ENCODE measurements at regions not wholly inside any gene's neighbourhood (a gene's known extent, or its start where the extent isn't known, plus 50 kb on each side); places are given as distances from the start of the nearest gene placed in this dataset.

DNA sequence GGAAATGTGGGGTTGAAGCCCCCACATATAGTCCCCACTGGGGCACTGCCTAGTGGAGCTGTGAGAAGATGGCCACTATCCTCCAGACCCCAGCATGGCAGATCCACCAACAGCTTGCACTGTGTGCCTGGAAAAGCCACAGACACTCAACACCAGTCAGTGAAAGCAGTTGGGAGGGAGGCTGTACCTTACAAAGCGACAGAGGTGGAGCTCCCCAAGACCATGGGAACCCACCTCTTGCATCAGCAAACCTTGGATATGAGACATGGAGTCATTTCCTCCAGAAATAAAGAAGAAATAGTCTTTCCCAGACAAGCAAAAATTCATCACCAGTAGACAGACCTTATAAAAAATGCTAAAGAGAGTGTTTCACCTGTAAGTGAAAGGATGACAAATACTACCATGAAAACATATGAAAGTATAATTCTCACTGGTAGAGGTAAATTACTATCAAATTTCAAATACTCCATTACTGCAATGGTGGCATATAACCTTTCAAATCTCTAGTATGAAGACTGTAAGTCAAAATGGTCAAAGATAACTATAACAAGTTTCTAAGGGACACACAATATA is 152.6 kb upstream of the EPHA4 start:
- TF ChIP-seq, protein P1, sequence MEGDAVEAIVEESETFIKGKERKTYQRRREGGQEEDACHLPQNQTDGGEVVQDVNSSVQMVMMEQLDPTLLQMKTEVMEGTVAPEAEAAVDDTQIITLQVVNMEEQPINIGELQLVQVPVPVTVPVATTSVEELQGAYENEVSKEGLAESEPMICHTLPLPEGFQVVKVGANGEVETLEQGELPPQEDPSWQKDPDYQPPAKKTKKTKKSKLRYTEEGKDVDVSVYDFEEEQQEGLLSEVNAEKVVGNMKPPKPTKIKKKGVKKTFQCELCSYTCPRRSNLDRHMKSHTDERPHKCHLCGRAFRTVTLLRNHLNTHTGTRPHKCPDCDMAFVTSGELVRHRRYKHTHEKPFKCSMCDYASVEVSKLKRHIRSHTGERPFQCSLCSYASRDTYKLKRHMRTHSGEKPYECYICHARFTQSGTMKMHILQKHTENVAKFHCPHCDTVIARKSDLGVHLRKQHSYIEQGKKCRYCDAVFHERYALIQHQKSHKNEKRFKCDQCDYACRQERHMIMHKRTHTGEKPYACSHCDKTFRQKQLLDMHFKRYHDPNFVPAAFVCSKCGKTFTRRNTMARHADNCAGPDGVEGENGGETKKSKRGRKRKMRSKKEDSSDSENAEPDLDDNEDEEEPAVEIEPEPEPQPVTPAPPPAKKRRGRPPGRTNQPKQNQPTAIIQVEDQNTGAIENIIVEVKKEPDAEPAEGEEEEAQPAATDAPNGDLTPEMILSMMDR (conservative IDR thresholded peaks at IDR 0.05; ENCODE audit: low read depth in 2 of 2), result no peak
- TF ChIP-seq CREB1 (CRISPR knock-in tag; IDR thresholded peaks at IDR 0.05; ENCODE audit: low read depth), result no peak
- TF ChIP-seq, protein P2, sequence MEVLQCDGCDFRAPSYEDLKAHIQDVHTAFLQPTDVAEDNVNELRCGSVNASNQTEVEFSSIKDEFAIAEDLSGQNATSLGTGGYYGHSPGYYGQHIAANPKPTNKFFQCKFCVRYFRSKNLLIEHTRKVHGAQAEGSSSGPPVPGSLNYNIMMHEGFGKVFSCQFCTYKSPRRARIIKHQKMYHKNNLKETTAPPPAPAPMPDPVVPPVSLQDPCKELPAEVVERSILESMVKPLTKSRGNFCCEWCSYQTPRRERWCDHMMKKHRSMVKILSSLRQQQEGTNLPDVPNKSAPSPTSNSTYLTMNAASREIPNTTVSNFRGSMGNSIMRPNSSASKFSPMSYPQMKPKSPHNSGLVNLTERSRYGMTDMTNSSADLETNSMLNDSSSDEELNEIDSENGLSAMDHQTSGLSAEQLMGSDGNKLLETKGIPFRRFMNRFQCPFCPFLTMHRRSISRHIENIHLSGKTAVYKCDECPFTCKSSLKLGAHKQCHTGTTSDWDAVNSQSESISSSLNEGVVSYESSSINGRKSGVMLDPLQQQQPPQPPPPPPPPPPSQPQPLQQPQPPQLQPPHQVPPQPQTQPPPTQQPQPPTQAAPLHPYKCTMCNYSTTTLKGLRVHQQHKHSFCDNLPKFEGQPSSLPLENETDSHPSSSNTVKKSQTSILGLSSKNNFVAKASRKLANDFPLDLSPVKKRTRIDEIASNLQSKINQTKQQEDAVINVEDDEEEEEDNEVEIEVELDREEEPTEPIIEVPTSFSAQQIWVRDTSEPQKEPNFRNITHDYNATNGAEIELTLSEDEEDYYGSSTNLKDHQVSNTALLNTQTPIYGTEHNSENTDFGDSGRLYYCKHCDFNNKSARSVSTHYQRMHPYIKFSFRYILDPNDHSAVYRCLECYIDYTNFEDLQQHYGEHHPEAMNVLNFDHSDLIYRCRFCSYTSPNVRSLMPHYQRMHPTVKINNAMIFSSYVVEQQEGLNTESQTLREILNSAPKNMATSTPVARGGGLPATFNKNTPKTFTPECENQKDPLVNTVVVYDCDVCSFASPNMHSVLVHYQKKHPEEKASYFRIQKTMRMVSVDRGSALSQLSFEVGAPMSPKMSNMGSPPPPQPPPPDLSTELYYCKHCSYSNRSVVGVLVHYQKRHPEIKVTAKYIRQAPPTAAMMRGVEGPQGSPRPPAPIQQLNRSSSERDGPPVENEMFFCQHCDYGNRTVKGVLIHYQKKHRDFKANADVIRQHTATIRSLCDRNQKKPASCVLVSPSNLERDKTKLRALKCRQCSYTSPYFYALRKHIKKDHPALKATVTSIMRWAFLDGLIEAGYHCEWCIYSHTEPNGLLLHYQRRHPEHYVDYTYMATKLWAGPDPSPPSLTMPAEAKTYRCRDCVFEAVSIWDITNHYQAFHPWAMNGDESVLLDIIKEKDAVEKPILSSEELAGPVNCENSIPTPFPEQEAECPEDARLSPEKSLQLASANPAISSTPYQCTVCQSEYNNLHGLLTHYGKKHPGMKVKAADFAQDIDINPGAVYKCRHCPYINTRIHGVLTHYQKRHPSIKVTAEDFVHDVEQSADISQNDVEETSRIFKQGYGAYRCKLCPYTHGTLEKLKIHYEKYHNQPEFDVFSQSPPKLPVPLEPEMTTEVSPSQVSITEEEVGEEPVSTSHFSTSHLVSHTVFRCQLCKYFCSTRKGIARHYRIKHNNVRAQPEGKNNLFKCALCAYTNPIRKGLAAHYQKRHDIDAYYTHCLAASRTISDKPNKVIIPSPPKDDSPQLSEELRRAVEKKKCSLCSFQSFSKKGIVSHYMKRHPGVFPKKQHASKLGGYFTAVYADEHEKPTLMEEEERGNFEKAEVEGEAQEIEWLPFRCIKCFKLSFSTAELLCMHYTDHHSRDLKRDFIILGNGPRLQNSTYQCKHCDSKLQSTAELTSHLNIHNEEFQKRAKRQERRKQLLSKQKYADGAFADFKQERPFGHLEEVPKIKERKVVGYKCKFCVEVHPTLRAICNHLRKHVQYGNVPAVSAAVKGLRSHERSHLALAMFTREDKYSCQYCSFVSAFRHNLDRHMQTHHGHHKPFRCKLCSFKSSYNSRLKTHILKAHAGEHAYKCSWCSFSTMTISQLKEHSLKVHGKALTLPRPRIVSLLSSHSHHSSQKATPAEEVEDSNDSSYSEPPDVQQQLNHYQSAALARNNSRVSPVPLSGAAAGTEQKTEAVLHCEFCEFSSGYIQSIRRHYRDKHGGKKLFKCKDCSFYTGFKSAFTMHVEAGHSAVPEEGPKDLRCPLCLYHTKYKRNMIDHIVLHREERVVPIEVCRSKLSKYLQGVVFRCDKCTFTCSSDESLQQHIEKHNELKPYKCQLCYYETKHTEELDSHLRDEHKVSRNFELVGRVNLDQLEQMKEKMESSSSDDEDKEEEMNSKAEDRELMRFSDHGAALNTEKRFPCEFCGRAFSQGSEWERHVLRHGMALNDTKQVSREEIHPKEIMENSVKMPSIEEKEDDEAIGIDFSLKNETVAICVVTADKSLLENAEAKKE (CRISPR knock-in tag; IDR thresholded peaks at IDR 0.05), result no peak
- TF ChIP-seq ZNF331 (CRISPR knock-in tag; IDR thresholded peaks at IDR 0.05; ENCODE audit: low read depth), result no peak
- TF ChIP-seq ZNF114 (CRISPR knock-in tag; IDR thresholded peaks at IDR 0.05), result no peak
- TF ChIP-seq, protein P3, sequence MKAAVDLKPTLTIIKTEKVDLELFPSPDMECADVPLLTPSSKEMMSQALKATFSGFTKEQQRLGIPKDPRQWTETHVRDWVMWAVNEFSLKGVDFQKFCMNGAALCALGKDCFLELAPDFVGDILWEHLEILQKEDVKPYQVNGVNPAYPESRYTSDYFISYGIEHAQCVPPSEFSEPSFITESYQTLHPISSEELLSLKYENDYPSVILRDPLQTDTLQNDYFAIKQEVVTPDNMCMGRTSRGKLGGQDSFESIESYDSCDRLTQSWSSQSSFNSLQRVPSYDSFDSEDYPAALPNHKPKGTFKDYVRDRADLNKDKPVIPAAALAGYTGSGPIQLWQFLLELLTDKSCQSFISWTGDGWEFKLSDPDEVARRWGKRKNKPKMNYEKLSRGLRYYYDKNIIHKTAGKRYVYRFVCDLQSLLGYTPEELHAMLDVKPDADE (IDR thresholded peaks at IDR 0.05), result no peak
- TF ChIP-seq, protein P4, sequence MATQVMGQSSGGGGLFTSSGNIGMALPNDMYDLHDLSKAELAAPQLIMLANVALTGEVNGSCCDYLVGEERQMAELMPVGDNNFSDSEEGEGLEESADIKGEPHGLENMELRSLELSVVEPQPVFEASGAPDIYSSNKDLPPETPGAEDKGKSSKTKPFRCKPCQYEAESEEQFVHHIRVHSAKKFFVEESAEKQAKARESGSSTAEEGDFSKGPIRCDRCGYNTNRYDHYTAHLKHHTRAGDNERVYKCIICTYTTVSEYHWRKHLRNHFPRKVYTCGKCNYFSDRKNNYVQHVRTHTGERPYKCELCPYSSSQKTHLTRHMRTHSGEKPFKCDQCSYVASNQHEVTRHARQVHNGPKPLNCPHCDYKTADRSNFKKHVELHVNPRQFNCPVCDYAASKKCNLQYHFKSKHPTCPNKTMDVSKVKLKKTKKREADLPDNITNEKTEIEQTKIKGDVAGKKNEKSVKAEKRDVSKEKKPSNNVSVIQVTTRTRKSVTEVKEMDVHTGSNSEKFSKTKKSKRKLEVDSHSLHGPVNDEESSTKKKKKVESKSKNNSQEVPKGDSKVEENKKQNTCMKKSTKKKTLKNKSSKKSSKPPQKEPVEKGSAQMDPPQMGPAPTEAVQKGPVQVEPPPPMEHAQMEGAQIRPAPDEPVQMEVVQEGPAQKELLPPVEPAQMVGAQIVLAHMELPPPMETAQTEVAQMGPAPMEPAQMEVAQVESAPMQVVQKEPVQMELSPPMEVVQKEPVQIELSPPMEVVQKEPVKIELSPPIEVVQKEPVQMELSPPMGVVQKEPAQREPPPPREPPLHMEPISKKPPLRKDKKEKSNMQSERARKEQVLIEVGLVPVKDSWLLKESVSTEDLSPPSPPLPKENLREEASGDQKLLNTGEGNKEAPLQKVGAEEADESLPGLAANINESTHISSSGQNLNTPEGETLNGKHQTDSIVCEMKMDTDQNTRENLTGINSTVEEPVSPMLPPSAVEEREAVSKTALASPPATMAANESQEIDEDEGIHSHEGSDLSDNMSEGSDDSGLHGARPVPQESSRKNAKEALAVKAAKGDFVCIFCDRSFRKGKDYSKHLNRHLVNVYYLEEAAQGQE (IDR thresholded peaks at IDR 0.05; ENCODE audit: unreplicated experiment), result no peak
- TF ChIP-seq NANOG (IDR thresholded peaks at IDR 0.05; ENCODE audit: borderline replicate concordance), result no peak
- TF ChIP-seq JUNB (IDR thresholded peaks at IDR 0.05; ENCODE audit: unreplicated experiment), result no peak
- no peak for TF ChIP-seq STAT1 (IDR thresholded peaks at IDR 0.05; ENCODE audit: unreplicated experiment)
- no peak for TF ChIP-seq EZH2phosphoT487 (IDR thresholded peaks at IDR 0.05; ENCODE audit: unreplicated experiment)
- TF ChIP-seq EZH2 (IDR thresholded peaks at IDR 0.05; ENCODE audit: low read depth, unreplicated experiment), result no peak
- TF ChIP-seq POLR2AphosphoS5 (IDR thresholded peaks at IDR 0.05; ENCODE audit: low read depth), result no peak
- H3K4me3 Mint-ChIP-seq, result no peak overlapping the region
- Histone ChIP-seq H3K4me1 (ENCODE audit: insufficient read depth) (no peaks in the 10 kb centered on the region), H3K9me2 (ENCODE audit: insufficient read depth) (no peaks in the 10 kb centered on the region), H3F3A (replicated peaks; ENCODE audit: low read depth) (no peaks in the 10 kb centered on the region), H3K27ac (ENCODE audit: low read depth) (no peak overlapping the region), H2AFZ (no peak overlapping the region), H3K79me2 (replicated peaks; ENCODE audit: insufficient read depth) (no peaks in the 10 kb centered on the region), H3K4me2 (no peak overlapping the region), H3K36me3 (ENCODE audit: insufficient read depth) (no peaks in the 10 kb centered on the region), H4K20me1 (replicated peaks; ENCODE audit: insufficient read depth) (no peaks in the 10 kb centered on the region), H3K27me3 (ENCODE audit: insufficient read depth) (no peaks in the 10 kb centered on the region), H3K4me3 (no peak overlapping the region)
- peaks cover 4% of the 10 kb centered on the region for H3K27me3 Mint-ChIP-seq (ENCODE audit: insufficient read depth, low read depth, poor library complexity)
- H3K9me3 Mint-ChIP-seq, result peaks cover 28% of the 10 kb centered on the region
- ATAC-seq, result no peak
- H3K4me1 Mint-ChIP-seq, result no peaks in the 10 kb centered on the region
- no peak overlapping the region for H3K27ac Mint-ChIP-seq
- DNase-seq (ENCODE audit: low spot score), result no peak
- H3K36me3 Mint-ChIP-seq (ENCODE audit: low read depth), result peaks cover 17% of the 10 kb centered on the region
